Activated T-helper 17 cell treated with anti-CD3 and anti-CD28 coated beads, Interleukin-2, amount 50 U/mL, for 72 hours (primary cell): ENCODE measurements at regions not wholly inside any gene's neighbourhood (a gene's known extent, or its start where the extent isn't known, plus 50 kb on each side); places are given as distances from the start of the nearest gene placed in this dataset.

Source experiments
- ATAC-seq: fragments of 150-1000 bp; cut with Tn5 transposase; replicated peaks from 2 replicates; pipeline ENCODE4 v1.10.0; 2021; ENCODE audit warnings: mild to moderate bottlenecking, moderate library complexity
- H3K27ac Mint-ChIP-seq: one replicate; pipeline ENCODE4 v1.8.0; 2022; ENCODE audit warnings: mixed read lengths
- H3K27me3 Mint-ChIP-seq: one replicate; pipeline ENCODE4 v1.8.0; 2022; ENCODE audit warnings: mixed read lengths
- H3K36me3 Mint-ChIP-seq: one replicate; pipeline ENCODE4 v1.8.0; 2022; ENCODE audit warnings: low read depth, mild to moderate bottlenecking, mixed read lengths
- H3K4me1 Mint-ChIP-seq: one replicate; pipeline ENCODE4 v1.8.0; 2022; ENCODE audit warnings: mixed read lengths
- H3K4me3 Mint-ChIP-seq: one replicate; pipeline ENCODE4 v1.8.0; 2022; ENCODE audit warnings: mild to moderate bottlenecking, mixed read lengths
- H3K9me3 Mint-ChIP-seq: one replicate; pipeline ENCODE4 v1.8.0; 2022; ENCODE audit warnings: mixed read lengths

DNA sequence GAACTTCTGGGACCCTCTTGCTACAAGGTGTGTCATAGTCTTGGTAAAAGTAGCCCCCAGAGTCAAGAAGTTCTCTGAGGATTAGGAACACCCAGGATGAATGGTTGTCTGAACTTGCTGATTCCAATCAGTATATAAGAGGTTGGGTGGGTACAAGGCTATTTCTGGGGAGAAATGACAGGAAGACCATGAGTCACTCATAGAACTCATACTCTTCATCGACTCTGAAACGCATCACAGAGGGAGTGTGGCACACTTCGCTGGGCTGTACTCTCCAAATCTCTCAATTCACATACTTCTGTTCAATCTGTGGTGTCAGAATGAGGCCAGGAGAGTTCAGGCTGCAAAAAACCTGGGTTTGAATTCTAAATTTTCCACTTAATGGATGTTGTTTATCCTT is 193.2 kb upstream of the LEF1 start:
- Mint-ChIP-seq H3K4me1 (peaks cover 32% of the 10 kb centered on the region), H3K9me3 (no peaks in the 10 kb centered on the region), H3K4me3 (no peak overlapping the region), H3K27ac (no peak overlapping the region), H3K27me3 (no peaks in the 10 kb centered on the region), H3K36me3 (no peaks in the 10 kb centered on the region)
- ATAC-seq = peak; percentile 64

GRCh38 chr4:108361446-108361820 is 192.7 kb upstream of the LEF1 start:
- H3K4me1 Mint-ChIP-seq = peaks cover 32% of the 10 kb centered on the region
- no peaks in the 10 kb centered on the region for H3K27me3 Mint-ChIP-seq
- H3K9me3 Mint-ChIP-seq = no peaks in the 10 kb centered on the region
- peak; percentile 25 for ATAC-seq
- no peak overlapping the region for H3K4me3 Mint-ChIP-seq
- H3K36me3 Mint-ChIP-seq = no peaks in the 10 kb centered on the region
- H3K27ac Mint-ChIP-seq = no peak overlapping the region

DNA sequence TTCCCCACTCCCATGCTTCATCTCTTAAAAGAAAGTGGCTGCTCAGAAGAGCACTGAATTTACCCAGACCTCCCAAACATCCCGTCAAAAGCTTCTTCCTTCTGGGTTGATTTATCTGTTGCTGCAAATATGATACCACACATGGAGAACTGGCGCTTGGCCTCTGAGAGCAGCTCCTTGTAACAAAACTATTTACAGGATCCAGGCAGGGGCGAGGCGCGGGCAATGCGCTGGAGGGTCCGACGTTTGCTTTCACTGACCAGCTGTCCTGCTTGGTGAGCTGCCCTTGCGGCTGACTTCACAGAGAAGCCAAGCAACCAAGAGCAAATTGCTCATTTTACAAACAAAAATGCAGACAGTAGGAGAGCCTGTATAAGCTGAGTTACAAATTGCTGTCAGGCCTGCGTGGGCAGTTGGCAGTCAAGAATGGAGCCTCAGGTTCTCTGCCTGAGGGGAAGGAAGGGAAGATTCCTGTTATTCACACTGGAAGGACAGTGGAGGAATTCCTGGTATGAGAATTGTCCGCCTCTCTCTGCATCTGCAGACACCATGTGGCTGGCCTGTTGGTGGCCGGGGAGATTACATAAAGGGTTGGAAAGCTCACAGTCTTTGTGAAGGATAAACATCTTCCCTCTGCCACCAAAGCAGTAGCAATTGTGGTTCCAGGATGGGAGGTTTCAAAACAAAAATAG is 192.2 kb upstream of the LEF1 start:
- Mint-ChIP-seq H3K9me3 (no peaks in the 10 kb centered on the region), H3K27ac (peak overlapping the region; percentile 49), H3K27me3 (no peaks in the 10 kb centered on the region), H3K4me1 (peaks cover 34% of the 10 kb centered on the region), H3K4me3 (peak overlapping the region; percentile 30), H3K36me3 (no peaks in the 10 kb centered on the region)
- ATAC-seq = no peak

DNA sequence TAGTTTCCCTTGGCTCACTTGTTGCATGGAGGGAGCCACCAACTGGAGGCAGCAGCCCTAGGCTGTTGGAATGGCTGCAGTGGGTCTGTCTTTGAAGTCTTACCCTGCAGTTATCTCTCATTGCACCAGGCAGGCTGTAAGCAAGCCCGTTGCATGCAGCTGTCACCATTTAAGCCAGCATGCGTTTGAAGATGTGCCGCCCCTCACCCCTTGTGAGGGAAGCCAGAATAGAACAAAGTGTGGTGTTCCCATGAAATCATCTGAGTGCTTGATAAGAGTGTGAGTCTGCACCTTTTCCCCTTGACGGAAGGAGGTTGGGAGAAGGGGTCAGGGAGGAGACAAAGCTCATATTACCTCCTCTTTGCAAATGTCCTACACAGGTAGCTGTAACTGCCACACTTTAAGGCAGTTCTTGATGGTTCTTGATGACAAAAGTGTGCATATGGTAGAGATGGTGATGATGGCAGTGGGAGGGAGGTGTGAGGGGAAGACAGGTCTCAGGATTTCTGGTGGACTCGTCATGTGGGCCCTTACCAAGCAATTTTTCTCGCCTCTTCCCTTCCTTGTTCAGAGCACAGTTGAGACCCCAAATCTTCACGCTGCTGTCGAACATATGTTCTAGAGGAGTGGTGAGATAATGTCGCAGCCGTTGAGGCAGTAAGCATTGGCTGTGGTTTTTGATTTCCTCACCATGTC is 191.4 kb upstream of the LEF1 start:
- H3K27ac Mint-ChIP-seq = peak overlapping the region; percentile 49
- no peaks in the 10 kb centered on the region for H3K9me3 Mint-ChIP-seq
- peaks cover 41% of the 10 kb centered on the region for H3K4me1 Mint-ChIP-seq
- peak overlapping the region; percentile 30 for H3K4me3 Mint-ChIP-seq
- no peaks in the 10 kb centered on the region for H3K27me3 Mint-ChIP-seq
- H3K36me3 Mint-ChIP-seq = no peaks in the 10 kb centered on the region
- no peak for ATAC-seq

DNA sequence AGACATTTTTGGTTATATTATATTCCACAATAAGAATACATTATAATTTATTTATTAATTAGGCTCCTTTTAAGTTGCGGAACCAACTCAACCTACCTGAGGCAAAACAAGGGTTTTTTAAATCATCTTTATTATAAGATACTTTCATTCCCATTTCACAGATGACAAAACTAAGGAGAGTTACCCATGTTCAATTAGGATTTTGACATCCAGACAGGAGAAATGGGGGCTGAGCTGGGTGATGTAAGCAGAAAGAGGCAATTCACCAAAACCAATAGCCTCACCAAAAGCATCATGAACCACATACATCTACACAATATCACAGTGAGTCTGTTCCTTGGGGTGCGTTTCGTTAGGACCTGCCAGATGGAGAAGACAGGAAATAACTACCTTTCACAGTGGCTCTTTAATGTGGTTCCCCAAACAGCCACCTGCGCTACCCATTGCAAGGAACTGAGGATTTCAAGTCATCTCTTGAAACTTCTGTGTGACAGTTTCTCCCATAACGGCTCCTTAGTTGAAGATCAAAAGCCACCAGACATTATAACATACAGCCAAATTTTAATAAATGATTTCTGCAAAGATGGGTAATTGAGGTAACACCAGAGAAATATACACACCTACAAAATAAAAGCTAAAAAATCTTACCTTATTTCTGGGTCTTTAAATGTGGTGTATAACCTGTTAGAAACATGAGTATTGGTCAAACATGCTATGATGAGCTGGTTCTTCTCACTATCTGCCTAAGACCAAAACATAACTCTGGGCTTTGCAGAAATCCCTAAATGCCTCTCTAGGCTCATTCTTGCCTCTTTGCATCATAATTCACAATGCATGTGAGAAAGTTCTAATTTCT is 190.6 kb upstream of the LEF1 start:
- no peaks in the 10 kb centered on the region for H3K27me3 Mint-ChIP-seq
- H3K36me3 Mint-ChIP-seq = no peaks in the 10 kb centered on the region
- no peaks in the 10 kb centered on the region for H3K9me3 Mint-ChIP-seq
- H3K4me1 Mint-ChIP-seq = peaks cover 43% of the 10 kb centered on the region
- H3K27ac Mint-ChIP-seq = no peak overlapping the region
- ATAC-seq = peak; percentile 66
- peak overlapping the region; percentile 30 for H3K4me3 Mint-ChIP-seq

DNA sequence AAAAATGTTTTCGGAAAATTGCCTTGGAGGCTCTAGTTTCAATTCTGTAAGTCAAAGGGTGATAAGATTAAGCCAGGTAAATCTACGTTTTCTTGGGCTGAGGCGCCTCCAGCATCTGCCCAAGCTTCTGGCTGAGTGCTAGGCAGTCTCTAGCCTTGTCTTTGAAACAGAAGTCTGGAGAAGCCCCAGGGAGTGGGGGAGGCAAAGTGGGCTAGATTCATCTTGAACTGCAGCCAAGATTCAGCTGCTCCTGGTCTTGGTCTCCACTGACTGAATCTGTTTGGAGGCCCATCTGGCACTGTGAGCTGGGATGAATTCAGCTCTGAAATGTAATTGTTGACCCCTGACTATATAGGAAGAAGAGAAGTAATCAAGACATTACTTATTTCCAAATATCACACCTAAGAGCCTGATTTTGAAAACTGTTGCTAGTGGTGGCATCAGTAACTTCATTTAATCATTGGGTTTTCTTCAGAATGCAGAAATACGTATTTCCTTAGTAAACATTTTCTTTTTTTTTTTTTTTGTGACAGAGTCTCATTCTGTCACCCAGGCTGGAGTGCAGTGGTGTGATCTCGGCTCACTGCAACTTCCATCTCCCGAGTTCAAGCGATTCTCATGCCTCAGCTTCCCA is 187.3 kb upstream of the LEF1 start:
- no peaks in the 10 kb centered on the region for H3K27me3 Mint-ChIP-seq
- ATAC-seq = peak; percentile 41
- H3K27ac Mint-ChIP-seq = peak overlapping the region; percentile 75
- H3K4me3 Mint-ChIP-seq = peak overlapping the region; percentile 59
- no peaks in the 10 kb centered on the region for H3K36me3 Mint-ChIP-seq
- H3K4me1 Mint-ChIP-seq = peaks cover 36% of the 10 kb centered on the region
- H3K9me3 Mint-ChIP-seq = no peaks in the 10 kb centered on the region

DNA sequence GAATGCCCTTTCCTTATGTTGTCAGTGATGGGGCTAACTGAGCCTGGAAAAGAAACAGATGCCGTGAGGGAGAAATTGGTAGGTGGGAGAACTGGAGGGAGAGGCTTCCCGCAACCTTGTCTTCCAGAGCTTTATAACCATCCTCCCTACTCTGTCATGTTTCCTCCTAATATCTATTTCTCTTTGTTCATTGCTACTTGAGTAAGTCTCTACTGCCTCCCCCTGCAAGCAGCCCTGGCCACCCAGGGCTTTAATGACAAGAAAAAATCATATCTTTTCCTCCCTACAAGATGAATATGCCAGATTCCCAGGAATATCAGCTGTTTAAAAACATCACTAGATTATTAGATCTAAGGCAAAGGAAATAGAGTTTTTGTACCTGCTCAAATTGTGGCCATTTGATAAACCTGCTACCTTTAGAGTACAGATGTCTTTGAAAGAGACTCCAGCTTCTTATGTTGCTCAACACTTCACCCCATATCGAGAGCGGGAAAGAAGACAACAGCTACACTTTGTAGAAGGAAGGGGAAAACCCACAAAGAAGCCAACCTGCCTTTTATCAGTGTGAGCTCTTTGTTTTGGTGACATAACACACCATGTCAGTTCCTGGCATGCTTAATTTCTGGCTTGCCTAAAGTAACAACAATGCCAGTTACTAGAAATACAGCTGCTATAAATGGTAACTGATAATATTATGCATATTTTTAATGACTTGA is 186.6 kb upstream of the LEF1 start:
- Mint-ChIP-seq H3K4me3 (peak overlapping the region; percentile 59), H3K27me3 (no peaks in the 10 kb centered on the region), H3K36me3 (no peaks in the 10 kb centered on the region), H3K9me3 (no peaks in the 10 kb centered on the region), H3K27ac (peak overlapping the region; percentile 75), H3K4me1 (peaks cover 29% of the 10 kb centered on the region)
- peak; percentile 88 for ATAC-seq

- no peak overlapping the region for H3K27ac Mint-ChIP-seq
- no peaks in the 10 kb centered on the region for H3K9me3 Mint-ChIP-seq
Measured at GRCh38 chr4:108352664-108353308, 184.1 kb upstream of the LEF1 start.

DNA sequence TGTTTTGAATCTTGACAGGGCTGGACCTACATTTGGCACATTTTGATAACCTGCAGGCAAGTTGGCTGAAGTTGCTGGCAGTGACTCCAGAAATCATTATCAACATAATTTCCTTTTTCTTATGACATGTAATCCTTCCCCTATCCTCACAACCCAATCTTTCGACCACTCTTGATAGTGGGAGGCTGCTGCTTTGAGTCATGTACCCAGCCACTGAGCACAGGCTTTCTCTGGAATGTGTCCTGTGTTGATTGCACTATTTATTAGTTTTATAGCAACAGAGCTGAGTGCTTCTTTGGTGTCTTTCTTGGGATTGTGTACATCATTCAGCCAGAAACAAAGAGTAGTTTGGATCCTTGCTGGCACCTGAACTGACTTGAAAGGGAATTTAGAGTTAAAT is 183.1 kb upstream of the LEF1 start:
- H3K27ac Mint-ChIP-seq = no peak overlapping the region
- no peaks in the 10 kb centered on the region for H3K9me3 Mint-ChIP-seq

More at GRCh38 chr4:108352664-108353308, 184.1 kb upstream of the LEF1 start:
- ATAC-seq = no peak
- no peaks in the 10 kb centered on the region for H3K36me3 Mint-ChIP-seq
- H3K4me1 Mint-ChIP-seq = peaks cover 16% of the 10 kb centered on the region
- H3K27me3 Mint-ChIP-seq = no peaks in the 10 kb centered on the region
- H3K4me3 Mint-ChIP-seq = no peak overlapping the region

GRCh38 chr4:108350332-108350731 is 181.6 kb upstream of the LEF1 start:
- no peak overlapping the region for H3K4me3 Mint-ChIP-seq
- no peak for ATAC-seq
- H3K27ac Mint-ChIP-seq = no peak overlapping the region
- peaks cover 15% of the 10 kb centered on the region for H3K4me1 Mint-ChIP-seq
- no peaks in the 10 kb centered on the region for H3K36me3 Mint-ChIP-seq
- H3K27me3 Mint-ChIP-seq = no peaks in the 10 kb centered on the region
- no peaks in the 10 kb centered on the region for H3K9me3 Mint-ChIP-seq

More for the DNA sequence above, 183.1 kb upstream of the LEF1 start:
- ATAC-seq = no peak
- Mint-ChIP-seq H3K27me3 (no peaks in the 10 kb centered on the region), H3K36me3 (no peaks in the 10 kb centered on the region), H3K4me1 (peaks cover 14% of the 10 kb centered on the region), H3K4me3 (no peak overlapping the region)

DNA sequence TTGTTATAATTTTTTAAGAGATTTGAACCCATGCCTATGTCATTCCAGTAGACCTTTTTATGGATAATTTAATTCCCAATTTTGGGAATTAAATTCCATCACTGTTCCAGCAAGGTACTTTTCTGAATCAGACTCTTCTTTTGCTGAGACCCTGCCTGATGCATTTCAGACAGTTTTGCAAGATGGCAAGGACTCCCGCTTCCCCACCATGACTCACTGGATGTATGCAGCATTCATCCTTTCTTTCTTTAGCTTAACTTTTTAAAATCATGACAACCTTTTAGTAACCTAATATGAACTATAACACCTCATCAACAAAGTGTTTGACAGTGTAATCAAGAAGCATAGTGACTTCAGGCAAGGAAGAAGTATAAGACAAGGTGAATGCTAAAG is 178.1 kb upstream of the LEF1 start:
- no peak overlapping the region for H3K4me3 Mint-ChIP-seq
- ATAC-seq = no peak
- H3K9me3 Mint-ChIP-seq = no peaks in the 10 kb centered on the region
- no peaks in the 10 kb centered on the region for H3K27me3 Mint-ChIP-seq
- H3K27ac Mint-ChIP-seq = no peak overlapping the region
- no peaks in the 10 kb centered on the region for H3K36me3 Mint-ChIP-seq
- peaks cover 26% of the 10 kb centered on the region for H3K4me1 Mint-ChIP-seq

- Mint-ChIP-seq H3K4me1 (peaks cover 26% of the 10 kb centered on the region), H3K4me3 (no peak overlapping the region), H3K27me3 (no peaks in the 10 kb centered on the region), H3K27ac (no peak overlapping the region), H3K36me3 (no peaks in the 10 kb centered on the region), H3K9me3 (no peaks in the 10 kb centered on the region)
- peak; percentile 26 for ATAC-seq
Measured at GRCh38 chr4:108345862-108346817, 177.4 kb upstream of the LEF1 start.
